ENCODE measurements at regions not wholly inside any gene's neighbourhood (a gene's known extent, or its start where the extent isn't known, plus 50 kb on each side); places are given as distances from the start of the nearest gene placed in this dataset.

- no peak for TF ChIP-seq CTCF (IDR thresholded peaks at IDR 0.05; ENCODE audit: borderline replicate concordance, extremely low read depth, low read length, poor library complexity, severe bottlenecking)
- no peak for TF ChIP-seq EZH2 (IDR thresholded peaks at IDR 0.05; ENCODE audit: borderline replicate concordance, low read depth, low read length, severe bottlenecking)
Measured at GRCh38 chrX:65932173-65933084, 107.5 kb downstream of the VSIG4 start.
